ENCODE measurements at regions not wholly inside any gene's neighbourhood (a gene's known extent, or its start where the extent isn't known, plus 50 kb on each side); places are given as distances from the start of the nearest gene placed in this dataset.
"Not testable (repeated sequence)": the region's sequence is repeated elsewhere in the genome, so short reads cannot be mapped to it uniquely, and the experiment has no call there.

GRCh38 chr4:121616449-121616848 lies 80.3 kb downstream of the ANXA5 start:
- DNase-seq (ENCODE audit: low spot score); intact Hi-C loops (cut with DNase I): not testable (repeated sequence)

DNA sequence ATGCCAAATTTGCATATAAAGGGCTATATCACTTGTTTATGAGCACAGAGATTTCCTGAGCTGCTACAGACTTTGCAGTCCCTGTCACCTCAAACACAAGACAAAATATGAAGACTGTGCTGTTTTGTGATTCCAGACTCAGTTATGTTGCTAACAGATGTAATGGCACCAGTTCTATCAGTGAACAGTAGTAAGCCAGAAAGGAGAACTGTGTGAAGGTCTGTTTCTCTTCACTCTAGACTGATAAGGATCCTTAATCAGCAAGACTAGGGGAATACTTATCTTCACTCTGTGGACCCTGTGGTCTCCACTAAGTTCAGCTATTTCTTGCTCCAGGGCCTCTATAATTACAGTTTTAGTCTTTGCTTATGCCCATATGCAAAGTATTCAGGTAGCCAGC lies 82.7 kb downstream of the ANXA5 start:
- intact Hi-C loops (cut with DNase I), result no loop called here
- no peak for DNase-seq (ENCODE audit: low spot score)

GRCh38 chr4:121599049-121599448 lies 97.7 kb downstream of the ANXA5 start:
- intact Hi-C loops (cut with DNase I), result no loop called here
- no peak for DNase-seq (ENCODE audit: low spot score)

GRCh38 chr4:121597346-121597934 lies 99.3 kb downstream of the ANXA5 start:
- intact Hi-C loops (cut with DNase I), result no loop called here
- no peak for DNase-seq (ENCODE audit: low spot score)

DNA sequence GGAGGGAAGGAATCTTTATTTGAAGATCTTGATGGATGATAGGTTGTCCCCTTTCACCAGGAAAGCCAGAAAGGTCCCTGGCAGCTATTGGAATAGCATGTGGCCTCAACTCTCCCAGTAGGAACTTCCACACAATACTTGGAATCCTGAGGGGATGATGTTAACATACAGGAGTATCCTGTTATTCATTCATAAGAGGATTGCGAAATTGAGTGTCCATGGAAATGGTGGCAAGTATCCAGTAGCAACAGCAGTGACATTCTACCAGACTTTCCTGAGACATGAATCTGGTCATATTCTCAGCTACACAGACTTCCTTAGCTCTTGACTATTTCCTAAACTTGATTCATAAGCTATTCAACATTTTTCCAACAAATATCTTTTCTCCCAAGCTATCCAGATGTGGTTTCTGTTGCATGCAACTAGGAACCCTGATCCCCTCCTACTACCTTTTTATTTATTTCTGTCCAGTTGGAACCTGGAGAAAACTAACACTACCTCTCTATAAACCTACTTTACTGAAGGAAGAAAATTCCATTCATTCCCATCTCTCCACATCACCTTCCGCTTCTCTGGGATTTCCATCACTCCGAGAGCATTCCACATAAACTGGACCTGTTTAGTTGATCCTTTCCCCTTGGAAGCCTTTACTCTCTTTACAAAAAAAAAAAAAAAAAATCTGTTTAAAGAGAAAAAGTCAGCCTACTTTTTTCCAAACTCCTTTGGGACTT lies 101.8 kb downstream of the ANXA5 start:
- intact Hi-C loops (cut with DNase I), result no loop called here
- DNase-seq (ENCODE audit: low spot score), result no peak

GRCh38 chr4:121593760-121594159 lies 103.0 kb downstream of the ANXA5 start:
- DNase-seq (ENCODE audit: low spot score), result no peak
- intact Hi-C loops (cut with DNase I), result no loop called here

- DNase-seq (ENCODE audit: low spot score); intact Hi-C loops (cut with DNase I): not testable (repeated sequence)
These were observed 104.5 kb downstream of the ANXA5 start for GRCh38 chr4:121592257-121592656.

DNA sequence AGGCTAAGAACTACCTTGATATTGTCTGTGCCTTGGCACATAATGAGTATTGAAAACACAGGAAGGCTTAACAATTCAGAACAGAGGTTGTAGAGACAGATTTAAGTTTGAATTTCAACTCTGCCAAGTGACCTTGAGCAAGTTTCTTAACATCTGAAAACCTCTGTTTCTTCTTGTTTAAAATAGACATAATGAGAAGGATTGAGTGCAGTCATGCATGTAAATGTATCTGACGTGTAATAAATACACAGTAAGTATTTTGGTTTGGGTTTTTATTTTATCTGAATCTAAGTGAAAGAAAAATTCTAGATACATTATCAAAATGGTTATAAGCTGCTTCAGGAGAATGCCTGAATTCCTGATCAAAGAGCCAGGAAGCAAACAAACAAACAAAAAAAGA lies 111.9 kb downstream of the ANXA5 start:
- DNase-seq (ENCODE audit: low spot score), result no peak
- intact Hi-C loops (cut with DNase I), result no loop called here

DNA sequence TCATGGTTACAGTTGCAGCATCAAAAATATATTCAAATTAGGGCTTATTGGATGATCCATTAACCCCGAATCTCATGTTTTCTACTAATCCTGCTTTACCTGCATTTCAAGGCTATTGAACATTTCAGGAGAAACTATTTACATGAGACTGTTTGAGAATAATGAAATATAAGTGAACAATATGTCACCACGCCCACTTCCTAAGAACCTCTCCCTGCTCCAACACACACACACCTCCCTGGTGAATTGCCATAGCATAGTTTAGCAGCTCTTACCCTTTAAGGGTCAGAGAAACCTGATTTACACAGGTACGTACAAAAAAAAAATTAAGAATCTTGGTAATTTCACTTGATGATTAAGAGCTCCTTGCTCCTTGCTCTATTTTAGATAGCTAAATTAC lies 113.4 kb downstream of the ANXA5 start:
- intact Hi-C loops (cut with DNase I), result no loop called here
- no peak for DNase-seq (ENCODE audit: low spot score)

DNA sequence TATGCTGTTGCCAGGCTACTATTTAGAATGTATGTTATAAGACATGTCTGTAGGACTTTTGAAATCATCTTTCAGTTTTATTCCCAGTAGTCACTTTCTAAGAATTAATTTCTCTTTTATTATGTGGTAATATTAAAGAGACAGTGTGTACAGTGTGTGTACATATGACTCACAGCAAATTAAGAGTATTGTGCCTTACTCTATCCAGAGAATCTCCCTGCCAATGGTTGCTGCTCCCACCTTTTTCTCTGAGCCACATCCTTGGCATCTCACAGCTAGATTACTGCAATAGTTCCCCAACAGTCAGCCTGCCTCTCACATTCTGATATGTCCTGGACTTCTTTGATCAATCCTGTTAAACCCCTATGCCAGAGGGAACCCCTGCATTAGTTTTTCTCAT lies 114.5 kb downstream of the ANXA5 start:
- DNase-seq (ENCODE audit: low spot score), result no peak
- intact Hi-C loops (cut with DNase I), result no loop called here

DNA sequence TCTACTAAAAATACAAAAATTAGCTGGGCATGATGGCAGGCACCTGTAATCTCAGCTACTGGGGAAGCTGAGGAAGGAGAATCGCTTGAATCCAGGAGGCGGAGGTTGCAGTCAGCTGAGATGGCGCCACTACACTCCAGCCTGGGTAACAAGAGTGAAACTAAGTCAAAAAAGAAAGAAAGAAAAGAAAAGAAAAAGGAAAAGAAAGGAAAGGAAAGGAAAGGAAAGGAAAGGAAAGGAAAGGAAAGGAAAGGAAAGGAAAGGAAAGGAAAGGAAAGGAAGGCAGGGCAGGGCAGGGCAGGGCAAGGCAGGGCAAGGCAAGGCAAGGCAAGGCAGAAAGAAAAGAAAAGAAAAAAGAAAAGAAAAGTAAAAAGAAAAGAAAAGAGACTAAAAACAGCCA lies 121.4 kb downstream of the ANXA5 start:
- DNase-seq (ENCODE audit: low spot score); intact Hi-C loops (cut with DNase I): not testable (repeated sequence)

DNA sequence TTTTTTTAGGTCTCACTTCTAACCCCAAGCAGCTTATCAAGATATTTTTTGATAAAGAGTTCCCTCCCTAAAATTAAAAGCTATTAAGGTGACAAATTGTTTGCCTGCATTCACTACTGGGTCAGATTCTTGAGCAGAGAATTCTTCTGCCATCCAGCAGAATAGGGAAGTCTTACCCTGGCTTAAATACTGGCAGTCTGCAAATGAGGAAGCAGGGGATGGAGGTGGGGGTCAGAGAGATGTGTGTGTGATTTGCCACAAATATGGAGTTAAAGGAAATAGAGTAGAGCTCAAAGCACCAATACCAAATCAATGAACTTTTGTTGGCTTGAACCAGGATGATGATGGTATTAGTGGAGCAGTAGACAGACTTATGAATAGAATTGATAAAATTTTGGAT lies 122.2 kb downstream of the ANXA5 start:
- DNase-seq (ENCODE audit: low spot score), result no peak

DNA sequence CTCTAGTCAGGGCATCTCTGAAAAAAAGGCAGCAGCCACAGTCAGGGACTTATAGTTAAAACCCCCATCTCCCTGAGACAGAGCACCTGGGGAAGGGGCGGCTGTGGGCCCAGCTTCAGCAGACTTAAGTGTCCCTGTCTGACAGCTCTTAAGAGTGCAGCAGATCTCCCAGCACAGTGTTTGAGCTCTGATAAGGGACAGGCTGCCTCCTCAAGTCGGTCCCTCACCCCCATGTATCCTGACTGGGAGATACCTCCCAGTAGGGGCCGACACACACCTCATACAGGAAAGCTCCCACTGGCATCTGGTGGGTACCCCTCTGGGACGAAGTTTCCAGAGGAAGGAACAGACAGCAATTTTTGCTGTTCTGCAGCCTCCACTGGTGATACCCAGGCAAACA lies 129.0 kb downstream of the ANXA5 start:
- intact Hi-C loops (cut with DNase I), result no loop called here
- no peak for DNase-seq (ENCODE audit: low spot score)

More for the DNA sequence above, 122.2 kb downstream of the ANXA5 start:
- intact Hi-C loops (cut with DNase I), result no loop called here

DNA sequence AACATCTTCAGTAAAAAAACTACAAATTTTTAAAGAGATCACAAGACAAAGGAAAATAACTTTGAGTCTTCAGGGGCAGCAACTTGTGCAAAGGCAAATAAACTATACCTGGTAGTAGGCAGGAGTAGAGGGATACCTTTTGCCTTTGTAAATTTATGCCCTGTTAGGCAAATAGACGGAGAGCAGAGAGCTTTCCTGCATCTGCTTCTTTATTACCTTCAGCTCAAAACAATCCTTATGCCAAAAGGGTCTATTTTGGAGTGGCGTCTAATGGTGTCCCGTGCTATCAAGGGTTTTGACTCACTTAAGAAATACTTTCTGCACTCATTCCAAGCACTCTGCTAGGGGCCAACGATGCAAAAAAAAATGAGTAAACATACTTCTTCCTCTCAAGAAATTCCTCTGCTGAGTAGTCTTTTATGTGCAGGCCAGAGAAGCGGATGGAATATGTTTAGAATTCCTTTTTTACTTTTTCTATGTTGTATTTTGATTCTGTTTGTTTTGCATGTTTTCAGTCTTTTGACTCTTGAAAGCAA lies 131.9 kb downstream of the ANXA5 start:
- intact Hi-C loops (cut with DNase I), result no loop called here
- DNase-seq (ENCODE audit: low spot score), result no peak

GRCh38 chr4:121562811-121563210 lies 134.0 kb downstream of the ANXA5 start:
- intact Hi-C loops (cut with DNase I), result no loop called here
- no peak for DNase-seq (ENCODE audit: low spot score)

- DNase-seq (ENCODE audit: low spot score), result no peak
- intact Hi-C loops (cut with DNase I), result no loop called here
These were observed 141.3 kb downstream of the ANXA5 start for GRCh38 chr4:121555315-121556107.

DNA sequence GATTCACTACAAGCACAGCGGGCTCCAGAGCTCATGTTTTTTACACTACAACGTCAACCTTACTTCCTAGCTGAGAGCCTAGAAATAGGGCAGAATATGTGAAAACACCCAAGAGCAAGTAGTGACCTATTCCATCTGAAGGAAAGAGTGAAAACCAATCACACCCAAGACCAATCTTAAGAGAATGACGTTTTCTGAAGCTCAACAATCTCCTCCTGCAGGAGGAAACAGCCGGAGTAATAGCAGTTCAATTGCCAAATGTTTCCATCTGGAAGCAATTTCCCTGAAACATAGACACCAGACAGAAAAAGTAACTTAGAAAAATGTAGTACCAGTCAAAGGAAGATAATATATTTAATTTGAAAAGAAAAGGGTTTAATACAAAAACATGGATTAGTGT lies 142.4 kb downstream of the ANXA5 start:
- intact Hi-C loops (cut with DNase I), result no loop called here
- no peak for DNase-seq (ENCODE audit: low spot score)

GRCh38 chr4:121551881-121552280 lies 144.9 kb downstream of the ANXA5 start:
- intact Hi-C loops (cut with DNase I), result no loop called here
- DNase-seq (ENCODE audit: low spot score), result no peak

- DNase-seq (ENCODE audit: low spot score), result no peak
- intact Hi-C loops (cut with DNase I), result no loop called here
These were observed 145.5 kb downstream of the ANXA5 start for GRCh38 chr4:121551271-121551670.

- DNase-seq (ENCODE audit: low spot score), result no peak
These were observed 155.1 kb downstream of the ANXA5 start for GRCh38 chr4:121541696-121542095.

DNA sequence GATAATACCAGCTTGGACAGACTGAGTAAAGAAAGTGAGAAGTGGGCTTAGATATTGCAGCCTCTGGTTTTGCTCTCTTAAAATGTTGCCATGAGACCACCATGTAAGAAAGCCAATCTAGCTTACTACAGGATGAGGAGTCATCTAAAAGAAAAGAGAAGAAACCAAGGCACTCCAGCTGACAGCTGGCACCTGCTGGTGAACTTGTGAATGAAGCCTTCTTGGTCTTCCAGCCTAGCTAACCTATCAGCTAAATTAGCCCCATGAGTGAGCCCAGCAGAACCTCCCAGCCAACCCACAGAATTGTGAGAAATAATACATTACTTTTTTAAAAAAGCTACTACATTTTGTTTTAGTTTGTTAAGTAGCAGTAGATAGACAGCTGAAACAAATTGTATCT lies 154.5 kb upstream of the QRFPR start:
- no peak for DNase-seq (ENCODE audit: low spot score)
- intact Hi-C loops (cut with DNase I), result no loop called here

More at GRCh38 chr4:121541696-121542095, 155.1 kb downstream of the ANXA5 start:
- intact Hi-C loops (cut with DNase I), result no loop called here

All from cardiac septum (tissue), 1 donor.